Heart right ventricle (tissue), 16 donors: ENCODE measurements at regions not wholly inside any gene's neighbourhood (a gene's known extent, or its start where the extent isn't known, plus 50 kb on each side); places are given as distances from the start of the nearest gene placed in this dataset.

ENCODE experiments used
- ATAC-seq, 8 donors: fragments of 200-7000 bp; cut with Tn5 transposase; one replicate each; pipeline ENCODE4 v1.9.1; 2020; ENCODE audit warnings: mild to moderate bottlenecking in 8 of 8, moderate library complexity in 8 of 8, moderate number of reproducible peaks in 1 of 8
- DNase-seq, 2 donors: peaks; one replicate each; pipeline ENCODE4 v3.0.0-alpha.2; 2020
- H3K27ac ChIP-seq, 10 donors: fragments of 200-600 bp; sonication (generic) in 2 of 10; one replicate each; pipeline versions ENCODE4 v1.5.0 to v1.8.0; 2020 to 2022; ENCODE audit warnings: mild to moderate bottlenecking in 3 of 10
- H3K27me3 ChIP-seq, 7 donors: fragments of 200-600 bp; one replicate each; pipeline ENCODE4 v1.8.0; 2021 to 2022; ENCODE audit warnings: mild to moderate bottlenecking in 2 of 7
- H3K36me3 ChIP-seq, 9 donors: fragments of 200-600 bp; sonication (generic) in 1 of 9; one replicate each; pipeline versions ENCODE4 v1.5.0 to v1.8.0; 2020 to 2022; ENCODE audit warnings: mild to moderate bottlenecking in 2 of 9
- H3K4me1 ChIP-seq, 9 donors: fragments of 200-600 bp; sonication (generic) in 1 of 9; one replicate each; pipeline versions ENCODE4 v1.5.0 to v1.8.0; 2020 to 2022; ENCODE audit warnings: mild to moderate bottlenecking in 4 of 9
- H3K4me3 ChIP-seq, 10 donors: fragments of 200-600 bp; sonication (generic) in 2 of 10; one replicate each; pipeline versions ENCODE4 v1.5.0 to v1.8.0; 2020 to 2022; ENCODE audit warnings: mild to moderate bottlenecking in 7 of 10, moderate library complexity in 2 of 10
- H3K9me3 ChIP-seq, 11 donors: fragments of 200-600 bp in 10 of 11; sonication (generic) in 2 of 11; one replicate each; pipeline versions ENCODE4 v1.5.0 to v1.8.0; 2013 to 2022; ENCODE audit warnings: mild to moderate bottlenecking in 2 of 11, control low read depth in 1 of 11, moderate library complexity in 1 of 11
- WGBS, 2 donors: extraction: QIAGEN DNeasy Blood & Tissue Kit; methylation state at CpG; one replicate each; pipeline ENCODE4 v1.1.7; 2013; ENCODE audit warnings: inconsistent platforms in 1 of 2; 5-methylcytosine and 5-hydroxymethylcytosine counted together
- intact Hi-C, 10 donors: fragments of 100-400 bp; cut with DNase I; formaldehyde crosslinking; loops; one replicate each; pipeline versions ENCODE4 v1.11.1 to v1.14.2; 2022
- TF ChIP-seq, protein P1 (sequence below), 9 donors: fragments of 200-600 bp; sonication (generic) in 2 of 9; IDR thresholded peaks; one replicate each; pipeline versions ENCODE4 v1.5.0 to v1.8.0; 2021 to 2022; ENCODE audit warnings: antibody characterized with exemption in 9 of 9, mild to moderate bottlenecking in 5 of 9, moderate library complexity in 1 of 9
- donor health status: Arrhythmogenic right ventricular cardiomyopathy.
- donor health status: ischemic (EF 13 %, LVEDD 7.1; RV severe dilation, severe dysfunction).
- donor health status: healthy with polysubstance abuse.
- donor health status: DM: no; HTN: yes; CAD: no.
- donor health status: DM: no; HTN: no; CAD: no.
- donor health status: ischemic (EF 25% LVEDD 6.9; RV normal size, moderate dysfunction).
- donor health status: ischemic (EF 25% LVEDD 5.7; RV mildly dilated, moderate dysfunction).
- donor health status: healthy.
- donor health status: DM: yes; HTN: yes; CAD: no.
- donor health status: Ischemic cardiomyopathy.
- donor health status: ischemic (EF 35%, LVEDD 5.7; RV mildly dilated, moderate dysfunction).
- donor health status: nonischemic (EF 11% LVEDD 7.7; RV severe dilation, severe dysfunction).
- donor health status: DM: yes; HTN: yes; CAD: no.
- donor health status: PGD.
- donor health status: ischemic (EF 29% LVEDD 5.4; RV normal size, mild dysfunction).
- donor health status: nonischemic (EF 23%, LVEDD 6.1; RV moderate dilation, normal function).

DNA sequence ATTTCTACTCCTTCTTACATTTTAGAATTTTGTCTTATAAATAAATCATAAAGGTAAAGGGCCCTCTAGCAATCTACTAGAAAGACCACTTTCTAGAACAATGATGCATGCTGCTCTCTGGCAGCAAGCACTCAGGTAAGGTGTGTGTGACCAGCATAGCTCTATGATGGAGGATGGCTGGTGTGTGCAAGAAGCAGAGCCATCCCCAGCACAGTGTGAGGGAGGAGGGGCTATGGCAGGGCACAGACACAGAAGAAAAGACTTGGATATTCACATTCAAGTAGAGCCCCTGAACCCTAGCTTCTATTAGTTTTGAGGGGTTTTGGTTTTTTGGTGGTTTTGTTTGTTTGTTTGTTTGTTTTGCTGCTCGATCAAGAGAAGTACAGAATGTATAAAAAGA, 277.1 kb upstream of the CCDC54 start:
- Histone ChIP-seq H3K4me1 (no peaks in the 10 kb centered on the region), H3K27me3 (no peaks in the 10 kb centered on the region), H3K9me3 (peaks cover 0 to 2% (median 0%) of the 10 kb centered on the region in 11 donors), H3K36me3 (no peaks in the 10 kb centered on the region), H3K27ac (no peak overlapping the region), H3K4me3 (no peak overlapping the region)
- ATAC-seq (no peak), DNase-seq (no peak)
- intact Hi-C loops: no loop called here
- 88 to 89% methylated on average over 1 of the region's 1 CpG for WGBS, 2 donors
- TF ChIP-seq, protein P1, sequence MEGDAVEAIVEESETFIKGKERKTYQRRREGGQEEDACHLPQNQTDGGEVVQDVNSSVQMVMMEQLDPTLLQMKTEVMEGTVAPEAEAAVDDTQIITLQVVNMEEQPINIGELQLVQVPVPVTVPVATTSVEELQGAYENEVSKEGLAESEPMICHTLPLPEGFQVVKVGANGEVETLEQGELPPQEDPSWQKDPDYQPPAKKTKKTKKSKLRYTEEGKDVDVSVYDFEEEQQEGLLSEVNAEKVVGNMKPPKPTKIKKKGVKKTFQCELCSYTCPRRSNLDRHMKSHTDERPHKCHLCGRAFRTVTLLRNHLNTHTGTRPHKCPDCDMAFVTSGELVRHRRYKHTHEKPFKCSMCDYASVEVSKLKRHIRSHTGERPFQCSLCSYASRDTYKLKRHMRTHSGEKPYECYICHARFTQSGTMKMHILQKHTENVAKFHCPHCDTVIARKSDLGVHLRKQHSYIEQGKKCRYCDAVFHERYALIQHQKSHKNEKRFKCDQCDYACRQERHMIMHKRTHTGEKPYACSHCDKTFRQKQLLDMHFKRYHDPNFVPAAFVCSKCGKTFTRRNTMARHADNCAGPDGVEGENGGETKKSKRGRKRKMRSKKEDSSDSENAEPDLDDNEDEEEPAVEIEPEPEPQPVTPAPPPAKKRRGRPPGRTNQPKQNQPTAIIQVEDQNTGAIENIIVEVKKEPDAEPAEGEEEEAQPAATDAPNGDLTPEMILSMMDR (IDR thresholded peaks at IDR 0.05): no peak

DNA sequence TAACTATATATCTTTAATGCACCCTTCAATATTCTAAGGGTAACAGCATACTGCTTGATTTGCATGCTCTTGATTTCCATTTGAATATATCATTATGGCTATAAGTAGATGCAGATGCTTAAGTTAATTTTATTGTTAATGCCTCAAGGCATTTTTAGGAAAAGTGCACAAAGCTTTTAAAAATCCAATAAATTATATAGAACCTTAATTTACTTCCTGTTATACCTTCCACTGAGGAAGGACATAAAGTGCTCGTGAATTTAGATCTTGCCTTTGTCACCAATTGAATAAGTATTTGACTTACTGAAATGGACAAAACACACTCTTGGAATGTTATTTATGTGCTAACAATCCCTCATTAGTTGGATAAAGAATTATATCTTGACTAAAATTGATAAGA, 276.7 kb upstream of the CCDC54 start:
- no peak for ATAC-seq
- no peak overlapping the region for H3K27ac ChIP-seq
- H3K27me3 ChIP-seq: no peaks in the 10 kb centered on the region
- WGBS, 2 donors: 73 to 76% methylated on average over 1 of the region's 1 CpG
- no peaks in the 10 kb centered on the region for H3K36me3 ChIP-seq
- no peak overlapping the region for H3K4me3 ChIP-seq
- H3K9me3 ChIP-seq: peaks cover 0 to 2% (median 0%) of the 10 kb centered on the region in 11 donors
- no peaks in the 10 kb centered on the region for H3K4me1 ChIP-seq
- TF ChIP-seq, protein P1 (IDR thresholded peaks at IDR 0.05): no peak
- intact Hi-C loops: no loop called here
- no peak for DNase-seq

DNA sequence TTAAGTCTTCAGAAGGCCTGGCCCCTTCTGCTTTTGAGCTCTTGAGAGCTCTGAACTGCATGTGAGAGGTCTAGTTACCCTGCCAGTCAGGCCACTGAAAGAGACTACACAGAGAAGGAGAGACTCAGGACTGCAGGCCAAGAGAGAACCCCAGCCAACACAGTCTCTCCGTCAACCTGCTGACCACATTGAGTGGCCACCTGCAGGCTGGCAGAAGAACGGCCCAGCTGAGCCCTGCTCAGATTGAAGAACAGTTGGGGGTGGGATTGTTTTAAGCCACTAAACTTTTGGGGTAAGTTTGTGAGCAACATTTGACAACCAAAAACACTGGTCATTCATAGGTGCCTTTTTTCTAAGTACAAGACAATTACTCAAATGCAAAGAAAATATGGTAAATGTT, 273.5 kb upstream of the CCDC54 start:
- Histone ChIP-seq H3K4me3 (no peak overlapping the region), H3K4me1 (no peaks in the 10 kb centered on the region), H3K27ac (no peak overlapping the region), H3K27me3 (no peaks in the 10 kb centered on the region), H3K36me3 (no peaks in the 10 kb centered on the region), H3K9me3 (peaks cover 0 to 2% (median 0%) of the 10 kb centered on the region in 11 donors)
- 89 to 96% methylated on average over 2 of the region's 2 CpGs for WGBS, 2 donors
- TF ChIP-seq, protein P1 (IDR thresholded peaks at IDR 0.05): no peak
- no peak for ATAC-seq
- no peak for DNase-seq
- intact Hi-C loops: no loop called here

DNA sequence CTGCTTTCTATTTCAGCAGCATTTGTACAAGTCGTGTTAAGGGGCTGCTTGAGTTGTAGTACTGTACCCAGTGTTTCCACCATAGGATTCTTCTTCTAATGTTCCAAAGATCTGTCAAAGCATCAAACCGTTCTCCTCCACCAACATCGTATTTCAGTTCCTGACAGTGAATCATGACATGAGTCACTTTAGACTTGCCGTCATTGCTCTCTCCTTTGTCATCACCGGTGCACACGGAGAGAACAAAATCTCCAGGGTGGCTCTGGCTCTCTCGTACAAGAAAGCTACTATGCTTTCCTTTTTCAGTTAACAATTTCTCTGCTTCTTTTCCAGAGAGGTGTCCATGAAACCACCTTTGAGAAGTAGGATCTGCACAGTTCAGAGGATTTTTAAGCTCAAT, 270.9 kb upstream of the CCDC54 start:
- DNase-seq (no peak), ATAC-seq (no peak)
- peaks cover 0 to 2% (median 0%) of the 10 kb centered on the region in 11 donors for H3K9me3 ChIP-seq
- H3K4me1 ChIP-seq: no peaks in the 10 kb centered on the region
- H3K27ac ChIP-seq: no peak overlapping the region
- H3K36me3 ChIP-seq: no peaks in the 10 kb centered on the region
- WGBS, 2 donors: 84 to 90% methylated on average over 7 of the region's 7 CpGs
- intact Hi-C loops: no loop called here
- no peaks in the 10 kb centered on the region for H3K27me3 ChIP-seq
- TF ChIP-seq, protein P1 (IDR thresholded peaks at IDR 0.05): no peak
- no peak overlapping the region for H3K4me3 ChIP-seq
